ENCODE measurements at regions not wholly inside any gene's neighbourhood (a gene's known extent, or its start where the extent isn't known, plus 50 kb on each side); places are given as distances from the start of the nearest gene placed in this dataset.

GRCh38 chr14:97441740-97442362 is 644.7 kb downstream of the VRK1 start:
- no peaks in the 10 kb centered on the region for H3K4me1 ChIP-seq (ENCODE audit: insufficient read depth, insufficient read length)
- TF ChIP-seq SUZ12 (IDR thresholded peaks at IDR 0.05; ENCODE audit: extremely low read depth, insufficient read depth, insufficient read length) (no peak), YY1 (IDR thresholded peaks at IDR 0.05; ENCODE audit: insufficient read depth, insufficient read length) (no peak), ZNF274 (IDR thresholded peaks at IDR 0.05; ENCODE audit: low read depth, low read length) (no peak)
- H3K9ac ChIP-seq (ENCODE audit: insufficient read length, low read depth), result no peak overlapping the region
- H3K36me3 ChIP-seq (ENCODE audit: insufficient read depth, insufficient read length, low read length), result no peaks in the 10 kb centered on the region
- H3K27me3 ChIP-seq (ENCODE audit: insufficient read depth, insufficient read length), result no peaks in the 10 kb centered on the region
- no peaks in the 10 kb centered on the region for H3K9me3 ChIP-seq (ENCODE audit: insufficient read depth, low read length)
- H3K4me3 ChIP-seq (ENCODE audit: insufficient read length, low read depth), result no peak overlapping the region
- no peak for DNase-seq (ENCODE audit: low read depth, low spot score)

GRCh38 chr14:97442363-97442762 is 645.2 kb downstream of the VRK1 start:
- TF ChIP-seq ZNF274 (IDR thresholded peaks at IDR 0.05; ENCODE audit: low read depth, low read length), result no peak
- TF ChIP-seq YY1 (IDR thresholded peaks at IDR 0.05; ENCODE audit: insufficient read depth, insufficient read length), result no peak
- TF ChIP-seq SUZ12 (IDR thresholded peaks at IDR 0.05; ENCODE audit: extremely low read depth, insufficient read depth, insufficient read length), result no peak
- H3K4me1 ChIP-seq (ENCODE audit: insufficient read depth, insufficient read length), result no peaks in the 10 kb centered on the region
- no peaks in the 10 kb centered on the region for H3K27me3 ChIP-seq (ENCODE audit: insufficient read depth, insufficient read length)
- H3K36me3 ChIP-seq (ENCODE audit: insufficient read depth, insufficient read length, low read length), result no peaks in the 10 kb centered on the region
- H3K9me3 ChIP-seq (ENCODE audit: insufficient read depth, low read length), result no peaks in the 10 kb centered on the region
- no peak for DNase-seq (ENCODE audit: low read depth, low spot score)
- no peak overlapping the region for H3K9ac ChIP-seq (ENCODE audit: insufficient read length, low read depth)
- H3K4me3 ChIP-seq (ENCODE audit: insufficient read length, low read depth), result no peak overlapping the region

DNA sequence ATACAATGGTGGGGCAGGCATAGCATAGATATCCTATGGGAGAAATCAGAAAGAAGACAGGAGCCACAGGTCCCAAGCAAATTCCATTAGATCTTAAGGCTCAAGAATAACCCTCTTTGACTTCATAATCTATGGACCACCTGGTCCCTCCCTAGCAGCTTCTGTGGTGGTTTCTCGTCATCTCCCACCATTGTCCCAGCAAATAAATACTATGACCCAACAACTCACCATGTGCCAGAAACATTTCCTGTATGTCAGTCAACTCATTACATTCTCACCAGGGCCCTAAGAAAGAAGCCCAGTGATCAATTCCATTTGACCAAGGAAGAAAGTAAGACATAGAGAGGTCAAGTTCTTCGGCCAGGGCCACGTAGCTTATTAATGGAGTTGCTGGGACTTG is 646.2 kb downstream of the VRK1 start:
- H3K9me3 ChIP-seq (ENCODE audit: insufficient read depth, low read length), result no peaks in the 10 kb centered on the region
- no peaks in the 10 kb centered on the region for H3K27me3 ChIP-seq (ENCODE audit: insufficient read depth, insufficient read length)
- DNase-seq (ENCODE audit: low read depth, low spot score), result no peak
- H3K9ac ChIP-seq (ENCODE audit: insufficient read length, low read depth), result no peak overlapping the region
- H3K4me3 ChIP-seq (ENCODE audit: insufficient read length, low read depth), result no peak overlapping the region
- no peaks in the 10 kb centered on the region for H3K4me1 ChIP-seq (ENCODE audit: insufficient read depth, insufficient read length)
- no peaks in the 10 kb centered on the region for H3K36me3 ChIP-seq (ENCODE audit: insufficient read depth, insufficient read length, low read length)
- TF ChIP-seq SUZ12 (IDR thresholded peaks at IDR 0.05; ENCODE audit: extremely low read depth, insufficient read depth, insufficient read length) (no peak), ZNF274 (IDR thresholded peaks at IDR 0.05; ENCODE audit: low read depth, low read length) (no peak), YY1 (IDR thresholded peaks at IDR 0.05; ENCODE audit: insufficient read depth, insufficient read length) (no peak)

DNA sequence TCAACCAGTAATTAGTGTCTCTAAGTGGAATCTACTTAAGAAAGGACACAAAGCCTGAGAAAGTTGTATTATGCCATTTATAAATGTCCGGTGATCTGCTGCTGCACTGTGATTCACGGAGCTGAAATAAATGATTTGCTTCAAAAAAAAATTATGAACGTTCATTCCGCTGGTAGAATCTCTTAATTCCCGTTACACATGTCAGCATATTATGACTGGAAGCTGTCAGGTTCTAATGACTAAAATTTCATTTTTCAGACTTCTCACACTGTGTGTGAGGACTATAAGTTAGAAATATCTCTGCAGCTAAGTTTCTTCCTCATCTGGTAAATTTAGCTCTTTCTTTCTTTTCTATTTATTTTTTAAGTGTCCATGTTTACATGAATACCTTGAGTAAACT is 647.1 kb downstream of the VRK1 start:
- DNase-seq (ENCODE audit: low read depth, low spot score), result no peak
- Histone ChIP-seq H3K9me3 (ENCODE audit: insufficient read depth, low read length) (no peaks in the 10 kb centered on the region), H3K4me3 (ENCODE audit: insufficient read length, low read depth) (no peak overlapping the region), H3K36me3 (ENCODE audit: insufficient read depth, insufficient read length, low read length) (no peaks in the 10 kb centered on the region), H3K9ac (ENCODE audit: insufficient read length, low read depth) (no peak overlapping the region), H3K27me3 (ENCODE audit: insufficient read depth, insufficient read length) (no peaks in the 10 kb centered on the region), H3K4me1 (ENCODE audit: insufficient read depth, insufficient read length) (no peaks in the 10 kb centered on the region)
- TF ChIP-seq YY1 (IDR thresholded peaks at IDR 0.05; ENCODE audit: insufficient read depth, insufficient read length) (no peak), ZNF274 (IDR thresholded peaks at IDR 0.05; ENCODE audit: low read depth, low read length) (no peak), SUZ12 (IDR thresholded peaks at IDR 0.05; ENCODE audit: extremely low read depth, insufficient read depth, insufficient read length) (no peak)

GRCh38 chr14:97445367-97445766 is 648.2 kb downstream of the VRK1 start:
- Histone ChIP-seq H3K9ac (ENCODE audit: insufficient read length, low read depth) (no peak overlapping the region), H3K27me3 (ENCODE audit: insufficient read depth, insufficient read length) (no peaks in the 10 kb centered on the region), H3K4me1 (ENCODE audit: insufficient read depth, insufficient read length) (no peaks in the 10 kb centered on the region), H3K36me3 (ENCODE audit: insufficient read depth, insufficient read length, low read length) (no peaks in the 10 kb centered on the region), H3K4me3 (ENCODE audit: insufficient read length, low read depth) (no peak overlapping the region), H3K9me3 (ENCODE audit: insufficient read depth, low read length) (no peaks in the 10 kb centered on the region)
- TF ChIP-seq SUZ12 (IDR thresholded peaks at IDR 0.05; ENCODE audit: extremely low read depth, insufficient read depth, insufficient read length), result no peak
- TF ChIP-seq YY1 (IDR thresholded peaks at IDR 0.05; ENCODE audit: insufficient read depth, insufficient read length), result no peak
- no peak for TF ChIP-seq ZNF274 (IDR thresholded peaks at IDR 0.05; ENCODE audit: low read depth, low read length)
- no peak for DNase-seq (ENCODE audit: low read depth, low spot score)

DNA sequence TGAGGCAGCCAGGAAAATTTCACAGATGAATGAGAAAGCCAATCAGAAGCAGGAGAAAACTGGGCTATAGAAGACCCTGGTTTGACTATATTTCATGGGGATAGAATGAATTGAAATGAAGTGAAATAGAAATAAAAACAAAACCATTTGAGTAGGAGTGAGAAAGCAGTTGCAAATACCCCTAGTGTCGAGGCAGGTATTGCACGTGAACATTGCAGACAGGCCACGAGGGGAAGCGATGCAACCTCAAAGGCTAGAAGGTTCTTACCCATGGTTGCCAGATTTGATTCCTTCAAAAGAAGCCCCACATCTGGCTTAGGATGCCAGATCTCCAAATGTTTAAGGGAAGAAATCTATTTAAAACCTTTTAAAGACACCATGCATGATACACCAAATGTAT is 648.9 kb downstream of the VRK1 start:
- H3K4me3 ChIP-seq (ENCODE audit: insufficient read length, low read depth), result no peak overlapping the region
- H3K9me3 ChIP-seq (ENCODE audit: insufficient read depth, low read length), result no peaks in the 10 kb centered on the region
- H3K27me3 ChIP-seq (ENCODE audit: insufficient read depth, insufficient read length), result no peaks in the 10 kb centered on the region
- no peaks in the 10 kb centered on the region for H3K4me1 ChIP-seq (ENCODE audit: insufficient read depth, insufficient read length)
- H3K36me3 ChIP-seq (ENCODE audit: insufficient read depth, insufficient read length, low read length), result no peaks in the 10 kb centered on the region
- TF ChIP-seq SUZ12 (IDR thresholded peaks at IDR 0.05; ENCODE audit: extremely low read depth, insufficient read depth, insufficient read length) (no peak), YY1 (IDR thresholded peaks at IDR 0.05; ENCODE audit: insufficient read depth, insufficient read length) (no peak), ZNF274 (IDR thresholded peaks at IDR 0.05; ENCODE audit: low read depth, low read length) (no peak)
- DNase-seq (ENCODE audit: low read depth, low spot score), result no peak
- H3K9ac ChIP-seq (ENCODE audit: insufficient read length, low read depth), result no peak overlapping the region

DNA sequence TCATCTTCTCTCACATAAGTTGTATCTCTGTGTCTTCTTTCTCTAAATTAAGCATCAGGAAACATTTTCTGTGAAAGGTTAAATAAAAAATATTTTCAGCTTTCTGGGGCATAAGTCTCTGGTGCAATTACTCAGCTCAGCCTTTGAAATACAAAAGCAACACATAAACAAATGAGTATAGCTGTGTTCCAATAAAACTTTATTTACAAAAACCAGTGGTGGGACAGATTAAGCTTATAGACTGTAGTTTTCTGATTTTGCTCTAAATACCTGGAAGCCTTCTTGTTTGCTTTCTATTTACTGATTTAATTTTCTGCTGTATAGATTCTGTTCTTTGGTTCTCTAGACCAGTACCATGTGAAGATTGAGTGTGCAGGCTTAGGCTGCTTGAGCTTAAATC is 655.1 kb downstream of the VRK1 start:
- no peaks in the 10 kb centered on the region for H3K4me1 ChIP-seq (ENCODE audit: insufficient read depth, insufficient read length)
- no peak overlapping the region for H3K9ac ChIP-seq (ENCODE audit: insufficient read length, low read depth)
- peaks cover 7% of the 10 kb centered on the region for H3K27me3 ChIP-seq (ENCODE audit: insufficient read depth, insufficient read length)
- no peak overlapping the region for H3K4me3 ChIP-seq (ENCODE audit: insufficient read length, low read depth)
- no peaks in the 10 kb centered on the region for H3K9me3 ChIP-seq (ENCODE audit: insufficient read depth, low read length)
- TF ChIP-seq SUZ12 (IDR thresholded peaks at IDR 0.05; ENCODE audit: extremely low read depth, insufficient read depth, insufficient read length) (no peak), ZNF274 (IDR thresholded peaks at IDR 0.05; ENCODE audit: low read depth, low read length) (no peak), YY1 (IDR thresholded peaks at IDR 0.05; ENCODE audit: insufficient read depth, insufficient read length) (no peak)
- H3K36me3 ChIP-seq (ENCODE audit: insufficient read depth, insufficient read length, low read length), result no peaks in the 10 kb centered on the region
- DNase-seq (ENCODE audit: low read depth, low spot score), result no peak
